Endothelial cell (in vitro differentiated cells): ENCODE measurements at regions not wholly inside any gene's neighbourhood (a gene's known extent, or its start where the extent isn't known, plus 50 kb on each side); places are given as distances from the start of the nearest gene placed in this dataset.

Experiments
- DNase-seq: peaks from one replicate; pipeline ENCODE4 v3.0.0; 2021; ENCODE audit warnings: low spot score
- H3K27ac Mint-ChIP-seq: one replicate; pipeline ENCODE4 v1.8.0; 2021; ENCODE audit warnings: mixed read lengths, inconsistent platforms; ENCODE audit not compliant: unreplicated experiment
- H3K27me3 Mint-ChIP-seq: one replicate; pipeline ENCODE4 v1.8.0; 2021; ENCODE audit warnings: mild to moderate bottlenecking, moderate library complexity, mixed read lengths, inconsistent platforms; ENCODE audit not compliant: unreplicated experiment
- H3K36me3 Mint-ChIP-seq: one replicate; pipeline ENCODE4 v1.8.0; 2021; ENCODE audit warnings: mild to moderate bottlenecking, low read depth, mixed read lengths, inconsistent platforms; ENCODE audit not compliant: unreplicated experiment
- H3K4me1 Mint-ChIP-seq: one replicate; pipeline ENCODE4 v1.8.0; 2021; ENCODE audit warnings: mild to moderate bottlenecking, mixed read lengths, inconsistent platforms; ENCODE audit not compliant: unreplicated experiment
- H3K4me3 Mint-ChIP-seq: one replicate; pipeline ENCODE4 v1.8.0; 2021; ENCODE audit warnings: mild to moderate bottlenecking, mixed read lengths, inconsistent platforms; ENCODE audit not compliant: unreplicated experiment
- H3K9me3 Mint-ChIP-seq: one replicate; pipeline ENCODE4 v1.8.0; 2021; ENCODE audit warnings: mixed read lengths, inconsistent platforms; ENCODE audit not compliant: unreplicated experiment
- TF ChIP-seq, protein P1 (sequence below): fragments of 200-600 bp; sonication (generic); IDR thresholded peaks from one replicate; pipeline ENCODE4 v1.5.0; 2021; ENCODE audit warnings: antibody characterized with exemption; ENCODE audit not compliant: unreplicated experiment

GRCh38 chr2:128577141-128577930 is 258.7 kb upstream of the HS6ST1 start:
- TF ChIP-seq, protein P1, sequence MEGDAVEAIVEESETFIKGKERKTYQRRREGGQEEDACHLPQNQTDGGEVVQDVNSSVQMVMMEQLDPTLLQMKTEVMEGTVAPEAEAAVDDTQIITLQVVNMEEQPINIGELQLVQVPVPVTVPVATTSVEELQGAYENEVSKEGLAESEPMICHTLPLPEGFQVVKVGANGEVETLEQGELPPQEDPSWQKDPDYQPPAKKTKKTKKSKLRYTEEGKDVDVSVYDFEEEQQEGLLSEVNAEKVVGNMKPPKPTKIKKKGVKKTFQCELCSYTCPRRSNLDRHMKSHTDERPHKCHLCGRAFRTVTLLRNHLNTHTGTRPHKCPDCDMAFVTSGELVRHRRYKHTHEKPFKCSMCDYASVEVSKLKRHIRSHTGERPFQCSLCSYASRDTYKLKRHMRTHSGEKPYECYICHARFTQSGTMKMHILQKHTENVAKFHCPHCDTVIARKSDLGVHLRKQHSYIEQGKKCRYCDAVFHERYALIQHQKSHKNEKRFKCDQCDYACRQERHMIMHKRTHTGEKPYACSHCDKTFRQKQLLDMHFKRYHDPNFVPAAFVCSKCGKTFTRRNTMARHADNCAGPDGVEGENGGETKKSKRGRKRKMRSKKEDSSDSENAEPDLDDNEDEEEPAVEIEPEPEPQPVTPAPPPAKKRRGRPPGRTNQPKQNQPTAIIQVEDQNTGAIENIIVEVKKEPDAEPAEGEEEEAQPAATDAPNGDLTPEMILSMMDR = no peak
- H3K27ac Mint-ChIP-seq = no peak overlapping the region
- DNase-seq = no peak
- H3K27me3 Mint-ChIP-seq = no peaks in the 10 kb centered on the region
- no peak overlapping the region for H3K4me3 Mint-ChIP-seq
- no peaks in the 10 kb centered on the region for H3K4me1 Mint-ChIP-seq
- H3K36me3 Mint-ChIP-seq = no peaks in the 10 kb centered on the region
- no peaks in the 10 kb centered on the region for H3K9me3 Mint-ChIP-seq

GRCh38 chr2:128578406-128579390 is 260.0 kb upstream of the HS6ST1 start:
- H3K27ac Mint-ChIP-seq = no peak overlapping the region
- H3K27me3 Mint-ChIP-seq = no peaks in the 10 kb centered on the region

DNA sequence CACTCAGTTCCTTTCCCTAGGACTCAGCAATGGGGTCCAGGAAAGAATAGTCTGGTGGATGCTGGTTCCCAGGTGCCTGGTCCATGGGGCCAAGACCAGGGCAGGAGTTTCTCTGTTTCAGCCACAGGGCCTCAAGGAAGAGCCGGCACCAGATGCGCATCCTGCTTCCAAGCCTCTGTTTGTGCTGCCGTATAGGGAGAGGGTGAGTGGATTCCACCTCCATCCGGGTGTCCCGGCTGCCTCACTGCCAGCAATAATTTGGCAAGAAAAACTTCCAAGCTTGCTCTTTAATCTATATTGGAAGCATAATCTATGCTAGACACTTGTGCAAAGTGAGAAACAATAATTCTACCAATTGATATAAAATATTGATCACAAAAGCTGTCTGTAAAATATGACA is 261.2 kb upstream of the HS6ST1 start:
- no peaks in the 10 kb centered on the region for H3K36me3 Mint-ChIP-seq
- TF ChIP-seq, protein P1 = no peak
- H3K27me3 Mint-ChIP-seq = no peaks in the 10 kb centered on the region
- DNase-seq = no peak
- H3K27ac Mint-ChIP-seq = no peak overlapping the region
- no peaks in the 10 kb centered on the region for H3K4me1 Mint-ChIP-seq
- no peak overlapping the region for H3K4me3 Mint-ChIP-seq
- H3K9me3 Mint-ChIP-seq = no peaks in the 10 kb centered on the region

More at GRCh38 chr2:128578406-128579390, 260.0 kb upstream of the HS6ST1 start:
- DNase-seq = no peak
- Mint-ChIP-seq H3K36me3 (no peaks in the 10 kb centered on the region), H3K4me3 (no peak overlapping the region), H3K4me1 (no peaks in the 10 kb centered on the region), H3K9me3 (no peaks in the 10 kb centered on the region)
- TF ChIP-seq, protein P1 = no peak

GRCh38 chr2:128580988-128581848 is 262.6 kb upstream of the HS6ST1 start:
- Mint-ChIP-seq H3K27ac (no peak overlapping the region), H3K27me3 (no peaks in the 10 kb centered on the region), H3K4me1 (no peaks in the 10 kb centered on the region), H3K9me3 (no peaks in the 10 kb centered on the region), H3K36me3 (no peaks in the 10 kb centered on the region), H3K4me3 (no peak overlapping the region)
- TF ChIP-seq, protein P1 = no peak
- DNase-seq = no peak
